MCF 10A (cell line): ENCODE measurements at regions not wholly inside any gene's neighbourhood (a gene's known extent, or its start where the extent isn't known, plus 50 kb on each side); places are given as distances from the start of the nearest gene placed in this dataset.

Experiments
- BruUV-seq: library from RNA; stranded (reverse); fragments of 400-500 nt; replicated peaks from 2 replicates; lab custom pipeline; 2021; lab: Mats Ljungman, UMichigan
- CTCF ChIA-PET: fragments of 300-600 bp; sonication (Branson Sonifier 250); formaldehyde crosslinking; extraction: SDS; loops from one replicate; lab custom pipeline; 2021; ENCODE audit warnings: antibody characterized with exemption, inconsistent platforms; lab: Yijun Ruan, JAX
- POLR2A ChIA-PET: fragments of 300-600, 350-650 bp; sonication (Branson Sonifier 250); formaldehyde crosslinking; extraction: SDS; loops from one replicate; lab custom pipeline; 2020; ENCODE audit warnings: antibody characterized with exemption, inconsistent platforms; lab: Yijun Ruan, JAX
- DNase-seq: peaks from one replicate; pipeline ENCODE4 v3.0.0-alpha.2; 2018; ENCODE audit not compliant: unreplicated experiment
- H3K27ac Mint-ChIP-seq: one replicate; pipeline ENCODE4 v1.8.0; 2022; ENCODE audit warnings: mild to moderate bottlenecking, low read depth, mixed read lengths; ENCODE audit not compliant: unreplicated experiment
- H3K27me3 Mint-ChIP-seq: one replicate; pipeline ENCODE4 v1.8.0; 2022; ENCODE audit warnings: mixed read lengths; ENCODE audit not compliant: insufficient read depth, unreplicated experiment
- H3K36me3 Mint-ChIP-seq: one replicate; pipeline ENCODE4 v1.8.0; 2022; ENCODE audit warnings: mild to moderate bottlenecking, moderate library complexity, mixed read lengths; ENCODE audit not compliant: insufficient read depth, unreplicated experiment
- H3K4me1 Mint-ChIP-seq: one replicate; pipeline ENCODE4 v1.8.0; 2022; ENCODE audit warnings: mixed read lengths; ENCODE audit not compliant: insufficient read depth, unreplicated experiment
- H3K4me3 Mint-ChIP-seq: one replicate; pipeline ENCODE4 v1.8.0; 2022; ENCODE audit warnings: mild to moderate bottlenecking, moderate library complexity, mixed read lengths; ENCODE audit not compliant: unreplicated experiment
- H3K9me3 Mint-ChIP-seq: one replicate; pipeline ENCODE4 v1.8.0; 2022; ENCODE audit warnings: mixed read lengths; ENCODE audit not compliant: unreplicated experiment
- intact Hi-C: fragments of 100-400 bp; cut with micrococcal nuclease; formaldehyde crosslinking; loops from 2 replicates; pipeline ENCODE4 v1.14.1; 2022
- TF ChIP-seq, protein P1 (sequence below): fragments of 200-600 bp; IDR thresholded peaks from one replicate; pipeline ENCODE4 v1.8.0; 2022; ENCODE audit warnings: antibody characterized with exemption, mild to moderate bottlenecking; ENCODE audit not compliant: unreplicated experiment

- ChIA-PET CTCF (interaction anchor here (0.6 to 0.7 kb wide), 2 partner anchors 119 to 143 kb away, joined by 3 read pairs; no protein-coding TSS in a partner anchor), POLR2A (no interaction called here)
- Mint-ChIP-seq H3K27ac (no peak overlapping the region), H3K9me3 (no peaks in the 10 kb centered on the region), H3K27me3 (no peaks in the 10 kb centered on the region), H3K4me1 (no peaks in the 10 kb centered on the region), H3K36me3 (no peaks in the 10 kb centered on the region), H3K4me3 (no peak overlapping the region)
- BruUV-seq = no TSS peak
- TF ChIP-seq, protein P1, sequence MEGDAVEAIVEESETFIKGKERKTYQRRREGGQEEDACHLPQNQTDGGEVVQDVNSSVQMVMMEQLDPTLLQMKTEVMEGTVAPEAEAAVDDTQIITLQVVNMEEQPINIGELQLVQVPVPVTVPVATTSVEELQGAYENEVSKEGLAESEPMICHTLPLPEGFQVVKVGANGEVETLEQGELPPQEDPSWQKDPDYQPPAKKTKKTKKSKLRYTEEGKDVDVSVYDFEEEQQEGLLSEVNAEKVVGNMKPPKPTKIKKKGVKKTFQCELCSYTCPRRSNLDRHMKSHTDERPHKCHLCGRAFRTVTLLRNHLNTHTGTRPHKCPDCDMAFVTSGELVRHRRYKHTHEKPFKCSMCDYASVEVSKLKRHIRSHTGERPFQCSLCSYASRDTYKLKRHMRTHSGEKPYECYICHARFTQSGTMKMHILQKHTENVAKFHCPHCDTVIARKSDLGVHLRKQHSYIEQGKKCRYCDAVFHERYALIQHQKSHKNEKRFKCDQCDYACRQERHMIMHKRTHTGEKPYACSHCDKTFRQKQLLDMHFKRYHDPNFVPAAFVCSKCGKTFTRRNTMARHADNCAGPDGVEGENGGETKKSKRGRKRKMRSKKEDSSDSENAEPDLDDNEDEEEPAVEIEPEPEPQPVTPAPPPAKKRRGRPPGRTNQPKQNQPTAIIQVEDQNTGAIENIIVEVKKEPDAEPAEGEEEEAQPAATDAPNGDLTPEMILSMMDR = no peak
- intact Hi-C loops = no loop called here
- DNase-seq = no peak
Measured at GRCh38 chr7:138369797-138370196, 90.3 kb upstream of the TRIM24 start.

GRCh38 chr7:138370956-138371355 is 89.1 kb upstream of the TRIM24 start:
- POLR2A ChIA-PET = no interaction called here
- TF ChIP-seq, protein P1 = no peak
- Mint-ChIP-seq H3K36me3 (no peaks in the 10 kb centered on the region), H3K27ac (no peak overlapping the region), H3K4me1 (no peaks in the 10 kb centered on the region), H3K4me3 (no peak overlapping the region), H3K27me3 (no peaks in the 10 kb centered on the region), H3K9me3 (no peaks in the 10 kb centered on the region)
- CTCF ChIA-PET = interaction anchor here (0.6 kb wide), 1 partner anchor 409 kb away, joined by 3 read pairs; no protein-coding TSS in a partner anchor
- intact Hi-C loops = no loop called here
- peak; percentile 17 for DNase-seq
- BruUV-seq = no TSS peak

DNA sequence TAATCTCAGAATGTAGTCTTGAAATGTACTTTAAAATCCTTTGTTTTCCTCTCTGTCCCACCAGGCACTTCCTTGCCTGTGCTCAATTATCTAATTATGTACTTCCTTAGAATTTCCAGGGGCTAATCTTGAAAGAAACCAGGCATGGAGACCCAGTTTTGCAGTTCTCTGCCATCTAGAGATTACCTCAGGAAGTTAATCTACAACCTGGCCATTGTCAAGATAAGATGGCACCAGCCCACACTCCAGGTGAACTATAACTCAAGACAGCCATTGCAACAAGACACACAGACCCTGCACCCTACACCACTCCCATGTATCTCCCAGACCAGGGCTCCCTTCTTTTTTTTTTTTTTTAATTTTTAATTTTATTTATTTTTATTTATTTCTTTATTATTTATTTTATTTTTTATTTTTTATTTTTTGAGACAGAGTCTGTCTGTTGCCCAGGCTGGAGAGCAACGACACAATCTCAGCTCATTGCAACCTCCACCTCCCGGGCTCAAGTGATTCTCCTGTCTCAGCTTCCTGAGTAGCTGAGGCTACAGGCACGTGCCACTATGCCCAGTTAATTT is 85.9 kb upstream of the TRIM24 start:
- intact Hi-C loops = no loop called here
- H3K27ac Mint-ChIP-seq = no peak overlapping the region
- CTCF ChIA-PET = interaction anchor here (0.6 kb wide), 1 partner anchor 17 kb away, joined by 3 read pairs; no protein-coding TSS in a partner anchor
- H3K9me3 Mint-ChIP-seq = no peaks in the 10 kb centered on the region
- no TSS peak for BruUV-seq
- DNase-seq = no peak
- no peaks in the 10 kb centered on the region for H3K36me3 Mint-ChIP-seq
- H3K4me3 Mint-ChIP-seq = no peak overlapping the region
- H3K27me3 Mint-ChIP-seq = no peaks in the 10 kb centered on the region
- POLR2A ChIA-PET = no interaction called here
- no peaks in the 10 kb centered on the region for H3K4me1 Mint-ChIP-seq
- TF ChIP-seq, protein P1 = no peak

DNA sequence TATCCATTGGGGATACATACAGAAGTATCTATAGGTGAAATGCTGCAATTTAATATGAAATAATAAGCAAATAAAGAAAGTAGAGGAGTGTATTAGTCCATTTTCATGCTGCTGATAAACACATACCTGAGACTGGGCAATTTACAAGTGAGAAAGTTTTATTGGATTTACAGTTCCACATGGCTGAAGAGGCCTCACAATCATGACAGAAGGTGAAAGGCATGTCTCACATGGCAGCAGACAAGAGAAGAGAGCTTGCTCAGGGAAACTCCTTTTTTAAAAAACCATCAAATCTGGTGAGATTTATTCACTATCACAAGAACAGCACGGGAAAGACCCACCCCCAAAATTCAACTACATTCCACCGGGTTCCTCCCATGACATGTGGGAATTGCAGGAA is 82.8 kb upstream of the TRIM24 start:
- TF ChIP-seq, protein P1 = no peak
- ChIA-PET CTCF (interaction anchor here (1.0 kb wide), 1 partner anchor 15 kb away, joined by 3 read pairs; no protein-coding TSS in a partner anchor), POLR2A (interaction anchor here (0.6 kb wide), 1 partner anchor 1642 kb away, joined by 3 read pairs; no protein-coding TSS in a partner anchor)
- no peaks in the 10 kb centered on the region for H3K27me3 Mint-ChIP-seq
- no TSS peak for BruUV-seq
- intact Hi-C loops = no loop called here
- no peak overlapping the region for H3K27ac Mint-ChIP-seq
- no peaks in the 10 kb centered on the region for H3K36me3 Mint-ChIP-seq
- no peak for DNase-seq
- H3K4me3 Mint-ChIP-seq = no peak overlapping the region
- H3K4me1 Mint-ChIP-seq = no peaks in the 10 kb centered on the region
- no peaks in the 10 kb centered on the region for H3K9me3 Mint-ChIP-seq
